ENCODE measurements at regions not wholly inside any gene's neighbourhood (a gene's known extent, or its start where the extent isn't known, plus 50 kb on each side); places are given as distances from the start of the nearest gene placed in this dataset.

DNA sequence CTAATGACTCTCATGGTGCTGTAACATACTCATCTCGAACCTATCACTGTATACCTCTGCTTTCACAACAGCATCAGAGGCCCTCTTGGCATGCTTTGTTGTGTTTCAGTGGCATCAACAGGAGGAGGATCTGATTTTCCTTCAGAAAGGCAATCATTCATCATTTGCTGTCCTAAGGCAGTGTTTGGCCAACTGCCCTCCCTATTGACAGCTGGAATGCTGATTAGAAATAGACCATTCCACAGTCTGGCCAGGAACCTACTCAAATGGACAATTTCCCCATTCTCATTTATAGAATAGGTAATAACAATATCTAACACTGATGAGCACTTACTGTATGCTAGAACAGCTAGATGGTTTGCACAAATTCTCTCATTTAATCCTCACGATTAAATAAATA lies 310.6 kb upstream of the PTBP2 start:
- TF ChIP-seq, protein P1, sequence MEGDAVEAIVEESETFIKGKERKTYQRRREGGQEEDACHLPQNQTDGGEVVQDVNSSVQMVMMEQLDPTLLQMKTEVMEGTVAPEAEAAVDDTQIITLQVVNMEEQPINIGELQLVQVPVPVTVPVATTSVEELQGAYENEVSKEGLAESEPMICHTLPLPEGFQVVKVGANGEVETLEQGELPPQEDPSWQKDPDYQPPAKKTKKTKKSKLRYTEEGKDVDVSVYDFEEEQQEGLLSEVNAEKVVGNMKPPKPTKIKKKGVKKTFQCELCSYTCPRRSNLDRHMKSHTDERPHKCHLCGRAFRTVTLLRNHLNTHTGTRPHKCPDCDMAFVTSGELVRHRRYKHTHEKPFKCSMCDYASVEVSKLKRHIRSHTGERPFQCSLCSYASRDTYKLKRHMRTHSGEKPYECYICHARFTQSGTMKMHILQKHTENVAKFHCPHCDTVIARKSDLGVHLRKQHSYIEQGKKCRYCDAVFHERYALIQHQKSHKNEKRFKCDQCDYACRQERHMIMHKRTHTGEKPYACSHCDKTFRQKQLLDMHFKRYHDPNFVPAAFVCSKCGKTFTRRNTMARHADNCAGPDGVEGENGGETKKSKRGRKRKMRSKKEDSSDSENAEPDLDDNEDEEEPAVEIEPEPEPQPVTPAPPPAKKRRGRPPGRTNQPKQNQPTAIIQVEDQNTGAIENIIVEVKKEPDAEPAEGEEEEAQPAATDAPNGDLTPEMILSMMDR (IDR thresholded peaks at IDR 0.05 in 4 of 5, conservative IDR thresholded peaks at IDR 0.05 in 1 of 5): no peak
- no peak for TF ChIP-seq POLR2A (IDR thresholded peaks at IDR 0.05)

All from gastrocnemius medialis (tissue), 4 donors.